ENCODE measurements at regions not wholly inside any gene's neighbourhood (a gene's known extent, or its start where the extent isn't known, plus 50 kb on each side); places are given as distances from the start of the nearest gene placed in this dataset.
A peak's percentile ranks its signal among the peaks of the same experiment; 100 is the strongest.

DNA sequence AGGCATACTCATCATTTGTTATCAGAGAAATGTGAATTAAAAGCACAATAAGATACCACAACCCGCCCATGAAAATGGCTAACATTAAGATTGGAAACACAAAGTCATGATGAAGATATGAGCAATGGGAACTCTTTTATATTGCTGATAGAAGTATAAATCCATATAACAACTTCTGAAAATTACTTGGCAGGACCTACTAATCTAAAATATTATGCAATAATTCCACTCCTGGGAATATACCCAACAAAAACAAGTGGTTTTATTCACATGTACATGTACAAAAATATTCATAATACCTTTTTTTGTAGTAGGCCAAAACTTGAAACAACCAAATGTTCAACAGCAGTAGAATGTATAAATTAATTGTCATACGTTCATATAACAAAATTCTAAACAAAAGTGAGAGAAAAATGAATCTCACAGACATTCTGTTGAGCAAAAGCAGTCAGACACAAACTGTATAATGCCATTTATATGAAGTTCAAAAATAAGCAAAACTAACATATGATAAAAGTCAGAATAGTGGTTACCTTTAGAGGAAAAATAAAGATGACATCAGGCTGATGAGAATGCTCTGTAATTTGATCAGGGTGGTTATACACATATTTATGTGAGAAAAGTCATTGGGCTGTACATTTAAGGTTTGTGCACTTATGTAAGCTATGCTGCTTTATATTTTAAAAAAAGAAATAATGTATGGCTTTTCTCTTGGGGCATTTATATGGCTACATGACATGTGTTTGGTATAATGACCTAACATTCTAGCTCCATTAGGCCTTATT lies 309.2 kb upstream of the KITLG start:
- Histone ChIP-seq H3K4me3 (ENCODE audit: low read length) (no peak overlapping the region), H3K9me2 (replicated peaks; ENCODE audit: low read length) (no peaks in the 10 kb centered on the region), H2AFZ (ENCODE audit: low read length) (0 out of 2 replicates have a peak overlapping the region, but pooled peaks have one; percentile 13), H3K9ac (ENCODE audit: low read length) (no peak overlapping the region), H3K36me3 (ENCODE audit: low read depth, low read length) (no peaks in the 10 kb centered on the region), H3K27ac (ENCODE audit: low read length) (no peak overlapping the region), H3K27me3 (ENCODE audit: low read length) (no peaks in the 10 kb centered on the region), H3K79me2 (ENCODE audit: low read length) (no peaks in the 10 kb centered on the region), H4K20me1 (ENCODE audit: low read length) (no peaks in the 10 kb centered on the region), H3K9me3 (ENCODE audit: low read length) (no peaks in the 10 kb centered on the region), H3F3A (ENCODE audit: low read length, unreplicated experiment) (no peaks in the 10 kb centered on the region), H3K4me1 (ENCODE audit: insufficient read depth, low read length) (peaks cover 11% of the 10 kb centered on the region), H3K4me2 (ENCODE audit: low read length) (no peak overlapping the region)
- TF ChIP-seq, protein P1, sequence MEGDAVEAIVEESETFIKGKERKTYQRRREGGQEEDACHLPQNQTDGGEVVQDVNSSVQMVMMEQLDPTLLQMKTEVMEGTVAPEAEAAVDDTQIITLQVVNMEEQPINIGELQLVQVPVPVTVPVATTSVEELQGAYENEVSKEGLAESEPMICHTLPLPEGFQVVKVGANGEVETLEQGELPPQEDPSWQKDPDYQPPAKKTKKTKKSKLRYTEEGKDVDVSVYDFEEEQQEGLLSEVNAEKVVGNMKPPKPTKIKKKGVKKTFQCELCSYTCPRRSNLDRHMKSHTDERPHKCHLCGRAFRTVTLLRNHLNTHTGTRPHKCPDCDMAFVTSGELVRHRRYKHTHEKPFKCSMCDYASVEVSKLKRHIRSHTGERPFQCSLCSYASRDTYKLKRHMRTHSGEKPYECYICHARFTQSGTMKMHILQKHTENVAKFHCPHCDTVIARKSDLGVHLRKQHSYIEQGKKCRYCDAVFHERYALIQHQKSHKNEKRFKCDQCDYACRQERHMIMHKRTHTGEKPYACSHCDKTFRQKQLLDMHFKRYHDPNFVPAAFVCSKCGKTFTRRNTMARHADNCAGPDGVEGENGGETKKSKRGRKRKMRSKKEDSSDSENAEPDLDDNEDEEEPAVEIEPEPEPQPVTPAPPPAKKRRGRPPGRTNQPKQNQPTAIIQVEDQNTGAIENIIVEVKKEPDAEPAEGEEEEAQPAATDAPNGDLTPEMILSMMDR (conservative IDR thresholded peaks at IDR 0.05; ENCODE audit: low read depth, low read length) = no peak
- no peak for TF ChIP-seq EZH2 (IDR thresholded peaks at IDR 0.05; ENCODE audit: low read length, unreplicated experiment)
- no peak for TF ChIP-seq EZH2phosphoT487 (IDR thresholded peaks at IDR 0.05; ENCODE audit: borderline replicate concordance, low read length)
- DNase-seq (peak; percentile 44), ATAC-seq (peak; percentile 72)
- no TSS peak for BruUV-seq (replicated peaks)
- CTCF ChIA-PET = no interaction called here
- POLR2A ChIA-PET (ENCODE audit: unreplicated experiment) = no interaction called here
- intact Hi-C loops (cut with micrococcal nuclease) = no loop called here

DNA sequence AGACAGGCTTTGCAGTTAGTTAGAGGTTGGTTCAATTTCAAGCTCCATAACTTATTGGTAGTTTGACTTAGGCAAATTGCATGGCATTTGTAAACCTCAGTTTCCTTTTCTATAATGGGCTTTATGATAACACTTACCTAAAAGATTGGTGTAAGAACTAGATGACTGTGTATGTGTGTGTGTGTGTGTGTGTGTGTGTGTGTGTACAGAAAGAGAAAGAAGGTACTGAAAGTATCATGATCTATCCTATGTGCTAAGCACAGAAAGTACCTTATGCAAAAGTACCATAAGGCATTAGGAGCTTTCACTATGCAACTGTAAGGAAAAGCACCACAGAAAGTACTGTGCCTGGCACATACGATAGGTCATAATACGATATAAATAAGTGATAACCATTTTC lies 304.3 kb upstream of the KITLG start:
- H3K9me3 ChIP-seq (ENCODE audit: low read length) = no peaks in the 10 kb centered on the region
- BruUV-seq (replicated peaks) = no TSS peak
- ChIA-PET CTCF (no interaction called here), POLR2A (ENCODE audit: unreplicated experiment) (no interaction called here)
- ATAC-seq (no peak), DNase-seq (no peak)
- no peak for TF ChIP-seq EZH2 (IDR thresholded peaks at IDR 0.05; ENCODE audit: low read length, unreplicated experiment)
- TF ChIP-seq EZH2phosphoT487 (IDR thresholded peaks at IDR 0.05; ENCODE audit: borderline replicate concordance, low read length) = no peak
- no peak overlapping the region for H3K4me3 ChIP-seq (ENCODE audit: low read length)
- no peaks in the 10 kb centered on the region for H3K36me3 ChIP-seq (ENCODE audit: low read depth, low read length)
- no peak overlapping the region for H3K4me2 ChIP-seq (ENCODE audit: low read length)
- no peaks in the 10 kb centered on the region for H3K79me2 ChIP-seq (ENCODE audit: low read length)
- H2AFZ ChIP-seq (ENCODE audit: low read length) = no peak overlapping the region
- H4K20me1 ChIP-seq (ENCODE audit: low read length) = no peaks in the 10 kb centered on the region
- H3K27ac ChIP-seq (ENCODE audit: low read length) = no peak overlapping the region
- no peaks in the 10 kb centered on the region for H3K9me2 ChIP-seq (replicated peaks; ENCODE audit: low read length)
- H3F3A ChIP-seq (ENCODE audit: low read length, unreplicated experiment) = no peaks in the 10 kb centered on the region
- intact Hi-C loops (cut with micrococcal nuclease) = no loop called here
- no peaks in the 10 kb centered on the region for H3K27me3 ChIP-seq (ENCODE audit: low read length)
- peaks cover 5% of the 10 kb centered on the region for H3K4me1 ChIP-seq (ENCODE audit: insufficient read depth, low read length)
- no peak overlapping the region for H3K9ac ChIP-seq (ENCODE audit: low read length)

DNA sequence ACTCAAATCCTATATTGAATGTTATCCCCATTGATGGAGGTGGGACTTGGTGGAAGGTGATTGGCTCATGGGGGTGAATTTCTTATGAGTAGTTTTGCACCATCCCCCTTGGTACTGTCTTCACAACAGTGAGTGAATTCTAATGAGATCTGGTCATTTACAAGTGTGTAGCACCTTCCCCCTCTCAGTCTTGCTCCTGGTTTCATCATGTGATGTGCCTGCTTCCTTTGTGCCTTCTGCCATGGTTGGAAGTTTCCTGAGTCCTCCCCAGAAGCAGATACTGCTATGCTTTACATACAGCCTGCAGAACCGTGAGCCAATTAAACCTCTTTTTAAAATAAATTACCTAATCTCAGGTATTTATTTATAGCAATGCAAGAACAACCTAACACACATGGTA lies 302.4 kb upstream of the KITLG start:
- CTCF ChIA-PET = no interaction called here
- no peaks in the 10 kb centered on the region for H3K4me1 ChIP-seq (ENCODE audit: insufficient read depth, low read length)
- intact Hi-C loops (cut with micrococcal nuclease) = no loop called here
- H3K36me3 ChIP-seq (ENCODE audit: low read depth, low read length) = no peaks in the 10 kb centered on the region
- H3K27me3 ChIP-seq (ENCODE audit: low read length) = no peaks in the 10 kb centered on the region
- no peaks in the 10 kb centered on the region for H3F3A ChIP-seq (ENCODE audit: low read length, unreplicated experiment)
- H3K79me2 ChIP-seq (ENCODE audit: low read length) = no peaks in the 10 kb centered on the region
- H2AFZ ChIP-seq (ENCODE audit: low read length) = no peak overlapping the region
- H3K9me3 ChIP-seq (ENCODE audit: low read length) = no peaks in the 10 kb centered on the region
- H4K20me1 ChIP-seq (ENCODE audit: low read length) = no peaks in the 10 kb centered on the region
- POLR2A ChIA-PET (ENCODE audit: unreplicated experiment) = no interaction called here
- ATAC-seq (no peak), DNase-seq (no peak)
- no peak overlapping the region for H3K9ac ChIP-seq (ENCODE audit: low read length)
- TF ChIP-seq EZH2phosphoT487 (IDR thresholded peaks at IDR 0.05; ENCODE audit: borderline replicate concordance, low read length) (no peak), EZH2 (IDR thresholded peaks at IDR 0.05; ENCODE audit: low read length, unreplicated experiment) (no peak)
- TF ChIP-seq, protein P1 (conservative IDR thresholded peaks at IDR 0.05; ENCODE audit: low read depth, low read length) = no peak
- BruUV-seq (replicated peaks) = no TSS peak
- H3K9me2 ChIP-seq (replicated peaks; ENCODE audit: low read length) = no peaks in the 10 kb centered on the region
- no peak overlapping the region for H3K27ac ChIP-seq (ENCODE audit: low read length)
- H3K4me2 ChIP-seq (ENCODE audit: low read length) = no peak overlapping the region
- no peak overlapping the region for H3K4me3 ChIP-seq (ENCODE audit: low read length)
